HepG2 (cell line): ENCODE measurements at regions not wholly inside any gene's neighbourhood (a gene's known extent, or its start where the extent isn't known, plus 50 kb on each side); places are given as distances from the start of the nearest gene placed in this dataset.

Source experiments
- DR1 ChIP-seq: sonication (generic); formaldehyde crosslinking; IDR thresholded peaks from 2 replicates; pipeline ENCODE4 v1.8.0; 2021; ENCODE audit warnings: mild to moderate bottlenecking, missing genetic modification reagents, inconsistent platforms
- EED ChIP-seq: sonication (generic); formaldehyde crosslinking; IDR thresholded peaks from 2 replicates; pipeline ENCODE4 v1.5.0; 2020; ENCODE audit warnings: mild to moderate bottlenecking, missing genetic modification reagents
- MYPOP ChIP-seq: sonication (generic); formaldehyde crosslinking; IDR thresholded peaks from 2 replicates; pipeline ENCODE4 v1.8.1; 2023; ENCODE audit warnings: mild to moderate bottlenecking, moderate library complexity, missing genetic modification reagents
- PLRG1 ChIP-seq: fragments of 450-650 bp; conservative IDR thresholded peaks from 2 replicates; pipeline ENCODE4 v1.6.1; 2016
- SIN3A ChIP-seq: IDR thresholded peaks from 2 replicates; pipeline ENCODE4 v1.6.1; 2011; ENCODE audit warnings: low read depth, mild to moderate bottlenecking, control low read depth, low read length, borderline replicate concordance
- SPEN ChIP-seq: sonication (generic); formaldehyde crosslinking; IDR thresholded peaks from 2 replicates; pipeline ENCODE4 v1.5.1; 2020; ENCODE audit warnings: low read depth, mild to moderate bottlenecking, missing genetic modification reagents
- SRSF1 ChIP-seq: fragments of 200-400 bp; formaldehyde crosslinking; optimal IDR thresholded peaks from 2 replicates; pipeline ENCODE3; 2017; ENCODE audit warnings: mild to moderate bottlenecking, low read depth, low read length, moderate library complexity
- TARDBP ChIP-seq: sonication (generic); formaldehyde crosslinking; IDR thresholded peaks from 2 replicates; pipeline ENCODE4 v1.8.0; 2022; ENCODE audit warnings: mild to moderate bottlenecking, missing genetic modification reagents
- ZBTB38 ChIP-seq: sonication (generic); formaldehyde crosslinking; IDR thresholded peaks from 2 replicates; pipeline ENCODE4 v1.5.1; 2020; ENCODE audit warnings: mild to moderate bottlenecking, missing genetic modification reagents
- ZNF142 ChIP-seq: sonication (generic); formaldehyde crosslinking; IDR thresholded peaks from 2 replicates; pipeline ENCODE4 v1.4.0; 2020; ENCODE audit warnings: missing genetic modification reagents
- ZNF589 ChIP-seq: sonication (generic); formaldehyde crosslinking; conservative IDR thresholded peaks from 2 replicates; pipeline ENCODE4 v1.8.0; 2022; ENCODE audit warnings: mild to moderate bottlenecking, moderate library complexity, missing genetic modification reagents
- TF ChIP-seq, protein P1 (sequence below): IDR thresholded peaks from 2 replicates; pipeline ENCODE4 v1.6.1; 2016; ENCODE audit warnings: missing biosample characterization, missing genetic modification reagents, low read depth
- TF ChIP-seq, protein P2 (sequence below): sonication (generic); formaldehyde crosslinking; IDR thresholded peaks from 2 replicates; pipeline ENCODE4 v1.4.0; 2020; ENCODE audit warnings: mild to moderate bottlenecking, low read depth, missing genetic modification reagents

GRCh38 chr3:174440741-174441587 is 418.2 kb upstream of the NAALADL2 start (continued):
- TF ChIP-seq ZNF142 (CRISPR knock-in tag) = peak; percentile 67
- peak; percentile 39; the same call in 1 of the 2 replicates for TF ChIP-seq DR1 (CRISPR knock-in tag)
- TF ChIP-seq, protein P1, sequence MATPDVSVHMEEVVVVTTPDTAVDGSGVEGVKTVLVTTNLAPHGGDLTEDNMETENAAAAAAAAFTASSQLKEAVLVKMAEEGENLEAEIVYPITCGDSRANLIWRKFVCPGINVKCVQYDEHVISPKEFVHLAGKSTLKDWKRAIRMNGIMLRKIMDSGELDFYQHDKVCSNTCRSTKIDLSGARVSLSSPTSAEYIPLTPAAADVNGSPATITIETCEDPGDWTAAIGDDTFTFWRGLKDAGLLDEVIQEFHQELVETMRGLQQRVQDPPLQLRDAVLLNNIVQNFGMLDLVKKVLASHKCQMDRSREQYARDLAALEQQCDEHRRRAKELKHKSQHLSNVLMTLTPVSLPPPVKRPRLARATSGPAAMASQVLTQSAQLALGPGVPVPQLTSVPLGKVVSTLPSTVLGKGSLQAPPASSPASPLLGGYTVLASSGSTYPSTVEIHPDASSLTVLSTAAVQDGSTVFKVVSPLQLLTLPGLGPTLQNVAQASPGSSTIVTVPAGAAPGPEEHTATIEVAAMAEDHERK = no peak
- TF ChIP-seq ZBTB38 (CRISPR knock-in tag) = no peak
- TF ChIP-seq EED (CRISPR knock-in tag) = peak; percentile 59; the same call in 1 of the 2 replicates
- TF ChIP-seq SPEN = peak; percentile 45
- TF ChIP-seq, protein P2, sequence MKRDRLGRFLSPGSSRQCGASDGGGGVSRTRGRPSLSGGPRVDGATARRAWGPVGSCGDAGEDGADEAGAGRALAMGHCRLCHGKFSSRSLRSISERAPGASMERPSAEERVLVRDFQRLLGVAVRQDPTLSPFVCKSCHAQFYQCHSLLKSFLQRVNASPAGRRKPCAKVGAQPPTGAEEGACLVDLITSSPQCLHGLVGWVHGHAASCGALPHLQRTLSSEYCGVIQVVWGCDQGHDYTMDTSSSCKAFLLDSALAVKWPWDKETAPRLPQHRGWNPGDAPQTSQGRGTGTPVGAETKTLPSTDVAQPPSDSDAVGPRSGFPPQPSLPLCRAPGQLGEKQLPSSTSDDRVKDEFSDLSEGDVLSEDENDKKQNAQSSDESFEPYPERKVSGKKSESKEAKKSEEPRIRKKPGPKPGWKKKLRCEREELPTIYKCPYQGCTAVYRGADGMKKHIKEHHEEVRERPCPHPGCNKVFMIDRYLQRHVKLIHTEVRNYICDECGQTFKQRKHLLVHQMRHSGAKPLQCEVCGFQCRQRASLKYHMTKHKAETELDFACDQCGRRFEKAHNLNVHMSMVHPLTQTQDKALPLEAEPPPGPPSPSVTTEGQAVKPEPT (CRISPR knock-in tag) = 0 out of 2 replicates have a peak, but pooled peaks have one; percentile 29
- TF ChIP-seq ZNF589 (CRISPR knock-in tag) = 0 out of 2 replicates have a peak, but pooled peaks have one; percentile 60
- no peak for TF ChIP-seq SIN3A
- no peak for TF ChIP-seq PLRG1
- 0 out of 2 replicates have a peak, but pooled peaks have one; percentile 21 for TF ChIP-seq TARDBP
- peak; percentile 29 for TF ChIP-seq SRSF1
- TF ChIP-seq MYPOP (CRISPR knock-in tag) = peak; percentile 50; the same call in 1 of the 2 replicates
